ENCODE measurements at regions not wholly inside any gene's neighbourhood (a gene's known extent, or its start where the extent isn't known, plus 50 kb on each side); places are given as distances from the start of the nearest gene placed in this dataset.
"Not testable (repeated sequence)": the region's sequence is repeated elsewhere in the genome, so short reads cannot be mapped to it uniquely, and the experiment has no call there.

DNA sequence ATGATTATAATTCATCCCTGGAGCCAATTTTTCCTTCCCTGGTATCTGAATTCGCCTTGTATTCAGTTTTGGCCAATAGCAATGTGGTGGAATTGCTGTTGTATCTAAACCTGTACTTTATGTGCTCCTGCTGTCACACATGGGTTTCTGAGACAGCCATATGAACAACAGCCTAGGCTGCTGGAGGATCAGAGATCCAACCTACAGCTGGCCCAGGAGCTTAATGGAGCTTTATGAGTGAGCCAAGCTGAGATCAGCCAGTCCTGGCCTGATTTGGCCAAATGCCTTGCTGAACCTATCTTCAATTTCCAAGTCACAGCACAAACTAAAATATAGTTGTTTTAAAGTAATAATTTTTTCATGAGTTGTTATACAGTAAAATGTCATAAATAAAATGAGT, 1071.5 kb downstream of the PCDH7 start:
- H3K36me3 ChIP-seq: no peaks in the 10 kb centered on the region
- H3K27me3 ChIP-seq: no peaks in the 10 kb centered on the region
- H3K4me3 ChIP-seq (ENCODE audit: low read depth, low read length): no peak overlapping the region
- DNase-seq: no peak
- TF ChIP-seq, protein P1, sequence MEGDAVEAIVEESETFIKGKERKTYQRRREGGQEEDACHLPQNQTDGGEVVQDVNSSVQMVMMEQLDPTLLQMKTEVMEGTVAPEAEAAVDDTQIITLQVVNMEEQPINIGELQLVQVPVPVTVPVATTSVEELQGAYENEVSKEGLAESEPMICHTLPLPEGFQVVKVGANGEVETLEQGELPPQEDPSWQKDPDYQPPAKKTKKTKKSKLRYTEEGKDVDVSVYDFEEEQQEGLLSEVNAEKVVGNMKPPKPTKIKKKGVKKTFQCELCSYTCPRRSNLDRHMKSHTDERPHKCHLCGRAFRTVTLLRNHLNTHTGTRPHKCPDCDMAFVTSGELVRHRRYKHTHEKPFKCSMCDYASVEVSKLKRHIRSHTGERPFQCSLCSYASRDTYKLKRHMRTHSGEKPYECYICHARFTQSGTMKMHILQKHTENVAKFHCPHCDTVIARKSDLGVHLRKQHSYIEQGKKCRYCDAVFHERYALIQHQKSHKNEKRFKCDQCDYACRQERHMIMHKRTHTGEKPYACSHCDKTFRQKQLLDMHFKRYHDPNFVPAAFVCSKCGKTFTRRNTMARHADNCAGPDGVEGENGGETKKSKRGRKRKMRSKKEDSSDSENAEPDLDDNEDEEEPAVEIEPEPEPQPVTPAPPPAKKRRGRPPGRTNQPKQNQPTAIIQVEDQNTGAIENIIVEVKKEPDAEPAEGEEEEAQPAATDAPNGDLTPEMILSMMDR (IDR thresholded peaks at IDR 0.05; ENCODE audit: low read depth, low read length): no peak
- H3K4me1 ChIP-seq: no peaks in the 10 kb centered on the region
- H3K9me3 ChIP-seq: no peaks in the 10 kb centered on the region

DNA sequence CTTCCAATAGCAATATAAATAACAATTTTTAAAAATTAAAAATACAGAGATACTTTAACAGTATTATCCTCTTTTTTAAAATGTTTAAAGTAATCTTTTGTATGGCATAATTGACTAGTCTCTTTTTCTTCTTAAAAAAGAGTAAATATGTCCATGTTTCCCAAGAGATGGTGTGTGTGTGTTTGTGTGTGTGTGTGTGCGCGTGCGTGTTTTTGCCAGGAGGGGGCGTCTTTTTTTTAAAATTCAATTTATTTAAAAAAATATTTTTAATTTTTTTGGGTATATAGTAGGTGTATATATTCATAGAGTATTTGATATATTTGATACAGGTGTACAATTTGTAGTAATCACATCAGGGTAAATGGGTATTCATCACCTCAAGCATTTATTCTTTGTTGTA, 1073.7 kb downstream of the PCDH7 start:
- H3K9me3 ChIP-seq: no peaks in the 10 kb centered on the region
- DNase-seq: no peak
- H3K36me3 ChIP-seq: no peaks in the 10 kb centered on the region
- H3K4me1 ChIP-seq: no peaks in the 10 kb centered on the region
- H3K4me3 ChIP-seq (ENCODE audit: low read depth, low read length): no peak overlapping the region
- TF ChIP-seq, protein P1 (IDR thresholded peaks at IDR 0.05; ENCODE audit: low read depth, low read length): peak; percentile 43
- H3K27me3 ChIP-seq: no peaks in the 10 kb centered on the region

DNA sequence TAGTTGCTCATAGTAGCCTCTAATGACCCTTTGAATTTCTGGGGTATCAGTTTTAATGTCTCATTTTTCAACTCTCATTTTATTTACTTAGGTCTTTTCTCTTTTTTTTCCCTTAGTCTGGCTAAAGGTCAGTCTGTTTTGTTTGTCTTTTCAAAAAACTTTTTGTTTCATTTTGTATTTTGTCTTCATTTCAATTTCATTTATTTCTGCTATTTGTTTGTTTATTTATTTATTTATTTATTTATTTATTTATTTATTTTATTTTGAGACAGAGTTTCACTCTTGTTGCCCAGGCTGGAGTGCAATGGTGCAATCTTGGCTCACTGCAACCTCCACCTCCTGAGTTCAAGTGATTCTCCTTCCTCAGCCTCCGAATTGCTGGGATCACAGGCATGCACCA, 1076.9 kb downstream of the PCDH7 start:
- not testable (repeated sequence) for H3K9me3 ChIP-seq, H3K27me3 ChIP-seq

DNA sequence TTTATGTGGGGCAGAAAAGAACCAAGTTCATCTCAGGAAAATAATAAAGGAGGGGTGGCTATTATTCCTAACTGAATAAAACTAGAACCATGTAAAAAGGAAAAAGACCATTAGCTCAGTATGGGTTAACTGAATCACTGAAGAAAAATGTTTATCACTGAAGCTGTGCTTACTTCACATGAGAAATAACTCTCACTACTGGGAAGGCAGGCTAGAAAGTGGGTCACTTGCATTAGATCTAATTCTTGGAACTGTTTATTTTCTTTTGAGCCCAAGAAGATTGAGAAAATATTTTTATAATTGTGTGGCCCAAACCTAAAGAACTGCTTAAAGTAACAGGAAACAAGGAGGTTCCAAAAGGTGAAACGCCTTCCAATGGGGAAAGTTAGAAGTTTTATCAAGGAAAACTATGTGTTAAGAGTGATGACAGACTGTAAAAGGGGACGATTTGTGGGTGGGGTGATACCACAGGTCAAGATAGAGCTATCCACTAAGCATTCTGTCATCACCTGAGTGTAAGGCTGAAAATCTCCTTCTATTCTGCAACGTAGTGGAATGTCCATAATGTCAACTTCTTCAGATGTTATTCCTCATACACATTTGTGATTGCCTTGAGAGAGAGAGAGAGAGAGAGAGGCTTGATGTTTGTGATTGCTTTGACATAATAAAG, 1083.5 kb downstream of the PCDH7 start:
- DNase-seq: no peak
- Histone ChIP-seq H3K4me3 (ENCODE audit: low read depth, low read length) (no peak overlapping the region), H3K9me3 (no peaks in the 10 kb centered on the region), H3K36me3 (no peaks in the 10 kb centered on the region), H3K27me3 (no peaks in the 10 kb centered on the region), H3K4me1 (no peaks in the 10 kb centered on the region)
- TF ChIP-seq, protein P1 (IDR thresholded peaks at IDR 0.05; ENCODE audit: low read depth, low read length): no peak

More for the DNA sequence above, 1076.9 kb downstream of the PCDH7 start:
- H3K4me3 ChIP-seq (ENCODE audit: low read depth, low read length); H3K4me1 ChIP-seq; H3K36me3 ChIP-seq; DNase-seq: not testable (repeated sequence)

DNA sequence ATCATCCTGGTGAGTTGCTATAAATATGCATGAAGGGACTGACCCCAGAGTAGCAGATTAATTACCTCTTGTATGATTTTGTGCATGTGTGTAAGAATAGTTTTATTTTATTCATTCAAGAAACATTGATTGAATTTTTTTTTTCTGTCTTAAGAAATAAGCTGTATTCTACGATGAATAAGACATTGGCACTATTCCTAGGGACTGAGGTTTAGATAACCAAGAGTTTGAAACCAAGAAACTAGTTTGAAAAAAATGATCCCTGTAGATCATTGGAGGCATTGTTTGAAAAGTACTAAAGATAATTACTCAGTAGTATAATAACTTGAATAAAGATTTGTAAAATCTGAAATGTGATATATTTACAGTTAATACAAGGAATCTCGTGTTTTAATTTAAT, 1086.9 kb downstream of the PCDH7 start:
- no peaks in the 10 kb centered on the region for H3K4me1 ChIP-seq
- H3K27me3 ChIP-seq: no peaks in the 10 kb centered on the region
- H3K9me3 ChIP-seq: no peaks in the 10 kb centered on the region
- TF ChIP-seq, protein P1 (IDR thresholded peaks at IDR 0.05; ENCODE audit: low read depth, low read length): no peak
- no peak overlapping the region for H3K4me3 ChIP-seq (ENCODE audit: low read depth, low read length)
- H3K36me3 ChIP-seq: no peaks in the 10 kb centered on the region
- no peak for DNase-seq

DNA sequence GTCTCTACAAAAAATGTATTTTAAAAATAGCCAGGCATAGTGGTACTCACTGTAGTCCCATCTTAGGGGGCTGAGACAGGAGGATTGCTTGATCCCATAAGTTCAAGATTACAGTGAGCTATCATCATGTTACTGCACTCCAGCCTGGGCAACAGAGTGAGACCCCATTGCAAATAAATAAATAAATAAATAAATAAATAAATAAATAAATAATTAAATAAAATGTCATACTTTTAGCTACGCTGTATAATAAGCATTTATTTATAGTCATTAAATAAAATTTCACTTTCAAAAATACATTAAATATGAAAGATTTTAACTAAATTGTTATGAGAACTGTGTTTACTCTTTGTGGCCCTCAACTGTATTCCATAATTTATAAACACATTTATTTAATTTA, 1124.2 kb downstream of the PCDH7 start:
- Histone ChIP-seq H3K9me3 (no peaks in the 10 kb centered on the region), H3K27me3 (no peaks in the 10 kb centered on the region), H3K4me3 (ENCODE audit: low read depth, low read length) (no peak overlapping the region), H3K36me3 (no peaks in the 10 kb centered on the region), H3K4me1 (no peaks in the 10 kb centered on the region)
- TF ChIP-seq, protein P1 (IDR thresholded peaks at IDR 0.05; ENCODE audit: low read depth, low read length): no peak
- DNase-seq: no peak

Data from BE2C (cell line).